ENCODE measurements at regions not wholly inside any gene's neighbourhood (a gene's known extent, or its start where the extent isn't known, plus 50 kb on each side); places are given as distances from the start of the nearest gene placed in this dataset.
A peak's percentile ranks its signal among the peaks of the same experiment; 100 is the strongest.

DNA sequence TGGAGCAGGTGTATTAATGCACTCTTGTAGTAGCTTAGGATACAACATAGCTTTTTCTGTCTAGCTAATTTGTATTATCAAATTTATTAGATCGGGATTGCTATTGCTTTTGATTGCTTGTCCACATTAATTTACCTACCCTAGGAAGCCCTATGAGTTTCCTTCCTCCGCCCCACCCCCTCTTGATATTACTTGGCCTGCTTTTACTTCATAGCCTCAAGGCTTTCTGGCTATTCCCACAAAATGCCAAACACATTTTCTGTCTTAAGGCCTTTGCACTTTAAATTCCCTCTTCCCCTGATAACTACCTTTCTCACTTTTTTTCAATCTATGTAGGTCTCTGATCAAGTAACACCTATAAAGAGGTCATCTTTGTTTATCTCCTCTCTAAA, 99.1 kb upstream of the PRSS16 start:
- no peak for DNase-seq (ENCODE audit: low read depth in 1 of 2, low spot score in 1 of 2)
- no peak overlapping the region for H3K4me3 ChIP-seq (replicated peaks; ENCODE audit: insufficient read depth, low read length)
- H3K27me3 ChIP-seq (ENCODE audit: insufficient read depth, poor library complexity, severe bottlenecking) = no peaks in the 10 kb centered on the region
- TF ChIP-seq GABPA (IDR thresholded peaks at IDR 0.05; ENCODE audit: low read depth) (no peak), POLR2AphosphoS5 (IDR thresholded peaks at IDR 0.05; ENCODE audit: low read depth) (no peak), SPI1 (IDR thresholded peaks at IDR 0.05; ENCODE audit: borderline replicate concordance, low read depth) (no peak)
- H3K27ac ChIP-seq (replicated peaks) = no peak overlapping the region; the same call in 1 of the 2 replicates

DNA sequence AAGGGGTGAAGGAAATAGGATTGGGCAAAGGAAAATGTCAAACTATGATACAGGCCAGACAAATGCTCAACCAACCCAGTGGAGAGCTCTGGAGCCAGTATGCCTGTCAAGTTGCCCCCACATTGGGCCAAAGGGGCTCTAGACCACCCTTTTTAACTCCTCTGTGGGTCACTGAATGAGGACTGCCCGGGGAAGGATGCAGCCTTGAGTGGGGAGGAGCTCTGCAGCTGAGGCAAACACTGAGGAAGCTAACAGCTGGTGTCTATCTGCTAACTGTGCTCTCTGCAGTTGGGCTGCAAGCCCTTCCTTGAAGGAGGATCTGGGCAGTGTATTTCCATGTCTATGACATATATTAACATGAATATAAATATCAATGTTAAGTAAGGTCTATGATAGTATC, 98.4 kb upstream of the PRSS16 start:
- peak in 1 of 2 experiments; percentile 26 for DNase-seq (ENCODE audit: low read depth in 1 of 2, low spot score in 1 of 2)
- no peaks in the 10 kb centered on the region for H3K27me3 ChIP-seq (ENCODE audit: insufficient read depth, poor library complexity, severe bottlenecking)
- no peak overlapping the region for H3K4me3 ChIP-seq (replicated peaks; ENCODE audit: insufficient read depth, low read length)
- H3K27ac ChIP-seq (replicated peaks) = no peak overlapping the region
- TF ChIP-seq, protein P1, sequence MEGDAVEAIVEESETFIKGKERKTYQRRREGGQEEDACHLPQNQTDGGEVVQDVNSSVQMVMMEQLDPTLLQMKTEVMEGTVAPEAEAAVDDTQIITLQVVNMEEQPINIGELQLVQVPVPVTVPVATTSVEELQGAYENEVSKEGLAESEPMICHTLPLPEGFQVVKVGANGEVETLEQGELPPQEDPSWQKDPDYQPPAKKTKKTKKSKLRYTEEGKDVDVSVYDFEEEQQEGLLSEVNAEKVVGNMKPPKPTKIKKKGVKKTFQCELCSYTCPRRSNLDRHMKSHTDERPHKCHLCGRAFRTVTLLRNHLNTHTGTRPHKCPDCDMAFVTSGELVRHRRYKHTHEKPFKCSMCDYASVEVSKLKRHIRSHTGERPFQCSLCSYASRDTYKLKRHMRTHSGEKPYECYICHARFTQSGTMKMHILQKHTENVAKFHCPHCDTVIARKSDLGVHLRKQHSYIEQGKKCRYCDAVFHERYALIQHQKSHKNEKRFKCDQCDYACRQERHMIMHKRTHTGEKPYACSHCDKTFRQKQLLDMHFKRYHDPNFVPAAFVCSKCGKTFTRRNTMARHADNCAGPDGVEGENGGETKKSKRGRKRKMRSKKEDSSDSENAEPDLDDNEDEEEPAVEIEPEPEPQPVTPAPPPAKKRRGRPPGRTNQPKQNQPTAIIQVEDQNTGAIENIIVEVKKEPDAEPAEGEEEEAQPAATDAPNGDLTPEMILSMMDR (IDR thresholded peaks at IDR 0.05; ENCODE audit: insufficient read depth, low read length) = no peak
- TF ChIP-seq SPI1 (IDR thresholded peaks at IDR 0.05; ENCODE audit: borderline replicate concordance, low read depth) (no peak), POLR2AphosphoS5 (IDR thresholded peaks at IDR 0.05; ENCODE audit: low read depth) (no peak), GABPA (IDR thresholded peaks at IDR 0.05; ENCODE audit: low read depth) (no peak)
- TF ChIP-seq, protein P2, sequence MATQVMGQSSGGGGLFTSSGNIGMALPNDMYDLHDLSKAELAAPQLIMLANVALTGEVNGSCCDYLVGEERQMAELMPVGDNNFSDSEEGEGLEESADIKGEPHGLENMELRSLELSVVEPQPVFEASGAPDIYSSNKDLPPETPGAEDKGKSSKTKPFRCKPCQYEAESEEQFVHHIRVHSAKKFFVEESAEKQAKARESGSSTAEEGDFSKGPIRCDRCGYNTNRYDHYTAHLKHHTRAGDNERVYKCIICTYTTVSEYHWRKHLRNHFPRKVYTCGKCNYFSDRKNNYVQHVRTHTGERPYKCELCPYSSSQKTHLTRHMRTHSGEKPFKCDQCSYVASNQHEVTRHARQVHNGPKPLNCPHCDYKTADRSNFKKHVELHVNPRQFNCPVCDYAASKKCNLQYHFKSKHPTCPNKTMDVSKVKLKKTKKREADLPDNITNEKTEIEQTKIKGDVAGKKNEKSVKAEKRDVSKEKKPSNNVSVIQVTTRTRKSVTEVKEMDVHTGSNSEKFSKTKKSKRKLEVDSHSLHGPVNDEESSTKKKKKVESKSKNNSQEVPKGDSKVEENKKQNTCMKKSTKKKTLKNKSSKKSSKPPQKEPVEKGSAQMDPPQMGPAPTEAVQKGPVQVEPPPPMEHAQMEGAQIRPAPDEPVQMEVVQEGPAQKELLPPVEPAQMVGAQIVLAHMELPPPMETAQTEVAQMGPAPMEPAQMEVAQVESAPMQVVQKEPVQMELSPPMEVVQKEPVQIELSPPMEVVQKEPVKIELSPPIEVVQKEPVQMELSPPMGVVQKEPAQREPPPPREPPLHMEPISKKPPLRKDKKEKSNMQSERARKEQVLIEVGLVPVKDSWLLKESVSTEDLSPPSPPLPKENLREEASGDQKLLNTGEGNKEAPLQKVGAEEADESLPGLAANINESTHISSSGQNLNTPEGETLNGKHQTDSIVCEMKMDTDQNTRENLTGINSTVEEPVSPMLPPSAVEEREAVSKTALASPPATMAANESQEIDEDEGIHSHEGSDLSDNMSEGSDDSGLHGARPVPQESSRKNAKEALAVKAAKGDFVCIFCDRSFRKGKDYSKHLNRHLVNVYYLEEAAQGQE (IDR thresholded peaks at IDR 0.05; ENCODE audit: insufficient replicate concordance, low read depth) = no peak

DNA sequence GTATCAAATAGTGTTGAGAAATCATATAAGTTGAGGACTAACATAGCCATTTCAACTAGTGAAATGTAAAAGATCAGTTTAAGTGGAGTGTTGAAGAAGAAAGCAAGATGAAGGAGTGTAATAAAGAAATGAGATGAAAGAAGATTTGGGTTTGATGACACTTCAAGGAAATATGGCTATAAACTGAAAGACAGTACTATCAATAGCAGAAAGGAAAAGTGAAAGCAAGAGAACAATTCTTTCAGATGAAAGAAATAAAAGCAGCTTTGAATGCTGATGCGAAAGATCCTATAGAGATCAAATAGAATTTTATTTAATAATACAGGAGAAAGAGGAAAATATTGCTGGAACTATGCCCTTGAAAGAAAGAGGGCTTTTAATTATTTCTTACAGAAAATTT, 92.8 kb upstream of the PRSS16 start:
- H3K27me3 ChIP-seq (ENCODE audit: insufficient read depth, poor library complexity, severe bottlenecking) = no peaks in the 10 kb centered on the region
- no peak for DNase-seq (ENCODE audit: low read depth in 1 of 2, low spot score in 1 of 2)
- H3K27ac ChIP-seq (replicated peaks) = no peak overlapping the region
- TF ChIP-seq, protein P2 (IDR thresholded peaks at IDR 0.05; ENCODE audit: insufficient replicate concordance, low read depth) = no peak
- TF ChIP-seq POLR2AphosphoS5 (IDR thresholded peaks at IDR 0.05; ENCODE audit: low read depth) = no peak
- TF ChIP-seq GABPA (IDR thresholded peaks at IDR 0.05; ENCODE audit: low read depth) = no peak
- TF ChIP-seq SPI1 (IDR thresholded peaks at IDR 0.05; ENCODE audit: borderline replicate concordance, low read depth) = no peak
- TF ChIP-seq, protein P1 (IDR thresholded peaks at IDR 0.05; ENCODE audit: insufficient read depth, low read length) = no peak
- no peak overlapping the region for H3K4me3 ChIP-seq (replicated peaks; ENCODE audit: insufficient read depth, low read length)

DNA sequence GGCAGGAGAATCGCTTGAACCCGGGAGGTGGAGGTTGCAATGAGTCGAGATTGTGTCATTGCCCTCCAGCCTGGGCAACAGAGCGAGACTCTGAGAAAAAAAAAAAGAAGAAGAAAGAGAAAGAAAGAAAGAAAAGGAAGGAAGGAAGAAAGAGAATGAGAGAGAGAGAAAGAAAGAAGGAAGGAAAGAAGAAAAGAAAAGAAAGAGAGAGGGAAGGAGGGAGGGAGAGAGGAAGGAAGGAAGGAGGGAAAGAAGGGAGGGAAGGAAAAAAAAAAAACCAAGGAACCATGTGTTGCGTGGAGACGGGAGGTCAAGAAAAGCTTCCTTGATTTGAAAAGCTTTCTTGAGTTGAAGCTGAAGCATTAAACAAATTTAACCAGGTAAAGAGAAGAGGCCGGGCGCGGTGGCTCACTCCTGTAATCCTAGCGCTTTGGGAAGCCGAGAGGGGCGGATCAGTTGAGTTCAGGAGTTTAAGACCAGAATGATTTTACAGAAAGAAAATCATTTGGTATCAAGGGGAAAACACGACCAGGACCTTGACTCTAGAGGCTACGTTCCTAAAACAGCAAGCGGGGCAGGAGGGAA, 90.5 kb upstream of the PRSS16 start:
- TF ChIP-seq, protein P1 (IDR thresholded peaks at IDR 0.05; ENCODE audit: insufficient read depth, low read length) = no peak
- TF ChIP-seq, protein P2 (IDR thresholded peaks at IDR 0.05; ENCODE audit: insufficient replicate concordance, low read depth) = no peak
- TF ChIP-seq SPI1 (IDR thresholded peaks at IDR 0.05; ENCODE audit: borderline replicate concordance, low read depth) (no peak), POLR2AphosphoS5 (IDR thresholded peaks at IDR 0.05; ENCODE audit: low read depth) (no peak), GABPA (IDR thresholded peaks at IDR 0.05; ENCODE audit: low read depth) (no peak)
- peak overlapping the region; percentile 46 for H3K4me3 ChIP-seq (replicated peaks; ENCODE audit: insufficient read depth, low read length)
- no peak for DNase-seq (ENCODE audit: low read depth in 1 of 2, low spot score in 1 of 2)
- no peaks in the 10 kb centered on the region for H3K27me3 ChIP-seq (ENCODE audit: insufficient read depth, poor library complexity, severe bottlenecking)
- 0 out of 2 replicates have a peak overlapping the region, but pooled peaks have one; percentile 10 for H3K27ac ChIP-seq (replicated peaks)

Measured in HL-60 (cell line).